Mesenchymal stem cell (in vitro differentiated cells and primary cell): ENCODE measurements at regions not wholly inside any gene's neighbourhood (a gene's known extent, or its start where the extent isn't known, plus 50 kb on each side); places are given as distances from the start of the nearest gene placed in this dataset.

Experiments
- DNase-seq: peaks from one replicate; pipeline ENCODE4 v3.0.0-alpha.2; 2013
- H2AFZ ChIP-seq: one replicate; pipeline ENCODE4 v1.6.1; 2013; ENCODE audit warnings: low read depth, mild to moderate bottlenecking, control low read depth, inconsistent platforms, low read length, moderate library complexity
- H2AK5ac ChIP-seq: 2 replicates; pipeline ENCODE4 v1.6.1; 2013; ENCODE audit warnings: low read length, moderate library complexity, mild to moderate bottlenecking, inconsistent platforms; ENCODE audit not compliant: severe bottlenecking
- H2BK120ac ChIP-seq: one replicate; pipeline ENCODE4 v1.6.1; 2013; ENCODE audit warnings: low read depth, mild to moderate bottlenecking, inconsistent platforms, low read length, moderate library complexity
- H2BK12ac ChIP-seq, 2 experiments: one replicate each; pipeline ENCODE4 v1.6.1; 2013; ENCODE audit warnings: inconsistent platforms in 2 of 2, low read length in 2 of 2, mild to moderate bottlenecking in 2 of 2, moderate library complexity in 2 of 2, control low read depth in 1 of 2
- H2BK15ac ChIP-seq: one replicate; pipeline ENCODE4 v1.6.1; 2013; ENCODE audit warnings: mild to moderate bottlenecking, low read depth, inconsistent platforms; ENCODE audit not compliant: poor library complexity, severe bottlenecking
- H2BK5ac ChIP-seq: 2 replicates; pipeline ENCODE4 v1.6.1; 2013; ENCODE audit warnings: low read depth, mild to moderate bottlenecking, low read length, control low read depth, inconsistent platforms; ENCODE audit not compliant: poor library complexity, severe bottlenecking
- H3K14ac ChIP-seq, 2 experiments: one replicate each; pipeline ENCODE4 v1.6.1; 2013; ENCODE audit warnings: inconsistent platforms in 2 of 2, low read length in 2 of 2, control low read depth in 1 of 2, mild to moderate bottlenecking in 1 of 2, moderate library complexity in 1 of 2
- H3K18ac ChIP-seq, 2 experiments: one replicate each; pipeline ENCODE4 v1.6.1; 2013; ENCODE audit warnings: inconsistent platforms in 2 of 2, low read length in 2 of 2, control low read depth in 1 of 2, low read depth in 1 of 2, mild to moderate bottlenecking in 1 of 2
- H3K23ac ChIP-seq, 2 experiments: one replicate each; pipeline ENCODE4 v1.6.1; 2013; ENCODE audit warnings: inconsistent platforms in 2 of 2, low read length in 2 of 2, mild to moderate bottlenecking in 2 of 2, moderate library complexity in 2 of 2, control low read depth in 1 of 2
- H3K27ac ChIP-seq: 2 replicates; pipeline ENCODE4 v1.5.1; 2013; ENCODE audit warnings: mild to moderate bottlenecking, moderate library complexity, low read length, control low read depth, inconsistent platforms; ENCODE audit not compliant: poor library complexity, severe bottlenecking
- H3K27me3 ChIP-seq, 2 experiments: 2 replicates each; pipeline versions ENCODE4 v1.6.1 to v1.7.0; 2013; ENCODE audit warnings: low read length in 2 of 2, mild to moderate bottlenecking in 2 of 2, moderate library complexity in 2 of 2, control low read depth in 1 of 2, inconsistent platforms in 1 of 2; ENCODE audit not compliant: control insufficient read depth in 1 of 2, insufficient read depth in 1 of 2
- H3K36me3 ChIP-seq, 2 experiments: 2 replicates each; pipeline versions ENCODE4 v1.6.1 to v1.7.0; 2013; ENCODE audit warnings: low read length in 2 of 2, control low read depth in 1 of 2, inconsistent platforms in 1 of 2, low read depth in 1 of 2, mild to moderate bottlenecking in 1 of 2; ENCODE audit not compliant: insufficient read depth in 2 of 2, control insufficient read depth in 1 of 2
- H3K4ac ChIP-seq, 2 experiments: one replicate each; pipeline ENCODE4 v1.6.1; 2013; ENCODE audit warnings: inconsistent platforms in 2 of 2, low read length in 2 of 2, mild to moderate bottlenecking in 2 of 2, moderate library complexity in 2 of 2, control low read depth in 1 of 2, low read depth in 1 of 2
- H3K4me1 ChIP-seq: 2 replicates; pipeline ENCODE4 v1.6.1; 2013; ENCODE audit warnings: low read depth, low read length, control low read depth; ENCODE audit not compliant: control insufficient read depth, insufficient read depth
- H3K4me2 ChIP-seq: 2 replicates; pipeline ENCODE4 v1.6.1; 2013; ENCODE audit warnings: low read length, mild to moderate bottlenecking, inconsistent platforms; ENCODE audit not compliant: poor library complexity, severe bottlenecking
- H3K4me3 ChIP-seq, 2 experiments: 2 replicates each; pipeline versions ENCODE4 v1.5.1 to v1.7.0; 2013; ENCODE audit warnings: low read length in 2 of 2, mild to moderate bottlenecking in 2 of 2, control low read depth in 1 of 2, low read depth in 1 of 2; ENCODE audit not compliant: insufficient read depth in 1 of 2
- H3K79me1 ChIP-seq: replicated peaks from 2 replicates; pipeline ENCODE4 v1.6.1; 2013; ENCODE audit warnings: mild to moderate bottlenecking, control low read depth, low read length, inconsistent platforms; ENCODE audit not compliant: poor library complexity, severe bottlenecking
- H3K9ac ChIP-seq: 2 replicates; pipeline ENCODE4 v1.7.0; 2013; ENCODE audit warnings: mild to moderate bottlenecking, low read length, moderate library complexity
- H3K9me3 ChIP-seq: 2 replicates; pipeline ENCODE4 v1.7.0; 2013; ENCODE audit warnings: mild to moderate bottlenecking, low read length; ENCODE audit not compliant: control insufficient read depth
- H4K8ac ChIP-seq: one replicate; pipeline ENCODE4 v1.6.1; 2013; ENCODE audit warnings: inconsistent platforms, mild to moderate bottlenecking, low read length, moderate library complexity
- H4K91ac ChIP-seq: one replicate; pipeline ENCODE4 v1.6.1; 2013; ENCODE audit warnings: mild to moderate bottlenecking, low read length, inconsistent platforms
- WGBS: methylation state at CpG from one replicate; pipeline ENCODE4 v1.1.7; 2013; ENCODE audit warnings: mixed read lengths; 5-methylcytosine and 5-hydroxymethylcytosine counted together

- H2AK5ac ChIP-seq = no peak overlapping the region
- no peak overlapping the region for H2AFZ ChIP-seq
- no peak overlapping the region for H2BK5ac ChIP-seq
- no peaks in the 10 kb centered on the region for H3K36me3 ChIP-seq
- no peaks in the 10 kb centered on the region for H3K79me1 ChIP-seq
- H3K4me3 ChIP-seq = no peak overlapping the region
- H3K4me2 ChIP-seq = no peak overlapping the region
- no peaks in the 10 kb centered on the region for H3K4me1 ChIP-seq
- no peak overlapping the region for H2BK12ac ChIP-seq
- no peak for DNase-seq
- no peaks in the 10 kb centered on the region for H3K9me3 ChIP-seq
- H3K9ac ChIP-seq = no peak overlapping the region
- no peak overlapping the region for H3K4ac ChIP-seq
- no peak overlapping the region for H4K8ac ChIP-seq
- no peak overlapping the region for H3K27ac ChIP-seq
- H3K23ac ChIP-seq = no peak overlapping the region
- H3K27me3 ChIP-seq = peaks cover 0 to 22% of the 10 kb centered on the region in 2 experiments
- WGBS = 17% methylated on average over 3 of the region's 3 CpGs
- H3K14ac ChIP-seq = no peak overlapping the region
- no peak overlapping the region for H2BK120ac ChIP-seq
- H4K91ac ChIP-seq = no peak overlapping the region
- H3K18ac ChIP-seq = no peak overlapping the region
- H2BK15ac ChIP-seq = no peak overlapping the region
Measured at GRCh38 chr12:13851828-13852227, 129.6 kb downstream of the GRIN2B start.

- Histone ChIP-seq H3K27ac (no peak overlapping the region), H2BK120ac (no peak overlapping the region), H3K27me3 (peaks cover 0 to 22% of the 10 kb centered on the region in 2 experiments), H3K9ac (no peak overlapping the region), H3K4me2 (no peak overlapping the region), H3K4ac (no peak overlapping the region), H2BK15ac (no peak overlapping the region), H3K79me1 (no peaks in the 10 kb centered on the region), H2AK5ac (no peak overlapping the region), H3K36me3 (no peaks in the 10 kb centered on the region), H3K14ac (no peak overlapping the region), H3K23ac (no peak overlapping the region), H2BK12ac (no peak overlapping the region), H3K4me1 (no peaks in the 10 kb centered on the region), H3K4me3 (no peak overlapping the region), H4K91ac (no peak overlapping the region), H4K8ac (no peak overlapping the region), H2AFZ (no peak overlapping the region), H3K18ac (no peak overlapping the region), H2BK5ac (no peak overlapping the region), H3K9me3 (no peaks in the 10 kb centered on the region)
- no peak for DNase-seq
- WGBS = 69% methylated on average over 3 of the region's 3 CpGs
Measured at GRCh38 chr12:13849456-13849855, 131.9 kb downstream of the GRIN2B start.

- Histone ChIP-seq H3K9me3 (no peaks in the 10 kb centered on the region), H3K23ac (no peak overlapping the region), H3K18ac (no peak overlapping the region), H2BK15ac (no peak overlapping the region), H3K27ac (no peak overlapping the region), H3K14ac (no peak overlapping the region), H2BK5ac (no peak overlapping the region), H3K4me3 (no peak overlapping the region), H3K36me3 (no peaks in the 10 kb centered on the region), H3K4me2 (no peak overlapping the region), H3K9ac (no peak overlapping the region), H4K91ac (no peak overlapping the region), H3K79me1 (no peaks in the 10 kb centered on the region), H2BK120ac (no peak overlapping the region), H2AFZ (no peak overlapping the region), H2BK12ac (no peak overlapping the region), H3K27me3 (peaks cover 0 to 13% of the 10 kb centered on the region in 2 experiments), H3K4me1 (no peaks in the 10 kb centered on the region), H4K8ac (no peak overlapping the region), H2AK5ac (no peak overlapping the region), H3K4ac (no peak overlapping the region)
- no CpG with 5 or more reads among the region's 1 CpG for WGBS
- DNase-seq = no peak
Measured at GRCh38 chr12:13843841-13844240, 137.6 kb downstream of the GRIN2B start.

- Histone ChIP-seq H3K4me3 (no peak overlapping the region), H4K8ac (no peak overlapping the region), H3K9ac (no peak overlapping the region), H2BK120ac (no peak overlapping the region), H3K27ac (no peak overlapping the region), H3K23ac (no peak overlapping the region), H4K91ac (no peak overlapping the region), H2AFZ (no peak overlapping the region), H3K9me3 (no peaks in the 10 kb centered on the region), H3K4me2 (no peak overlapping the region), H2AK5ac (no peak overlapping the region), H2BK5ac (no peak overlapping the region), H3K27me3 (no peaks in the 10 kb centered on the region), H2BK12ac (no peak overlapping the region), H3K36me3 (no peaks in the 10 kb centered on the region), H3K14ac (no peak overlapping the region), H2BK15ac (no peak overlapping the region), H3K79me1 (no peaks in the 10 kb centered on the region), H3K4me1 (no peaks in the 10 kb centered on the region), H3K4ac (no peak overlapping the region), H3K18ac (no peak overlapping the region)
- DNase-seq = no peak
- 79% methylated on average over 7 of the region's 7 CpGs for WGBS
Measured at GRCh38 chr12:13841358-13841757, 140.0 kb downstream of the GRIN2B start.
